H9 (cell line): ENCODE measurements at regions not wholly inside any gene's neighbourhood (a gene's known extent, or its start where the extent isn't known, plus 50 kb on each side); places are given as distances from the start of the nearest gene placed in this dataset.

Source experiments
- DNase-seq: peaks from one replicate; pipeline ENCODE4 v3.0.0-alpha.2; 2017
- H2AFZ ChIP-seq: one replicate; pipeline ENCODE4 v1.6.1; 2013; ENCODE audit warnings: mild to moderate bottlenecking, low read length, control low read depth, moderate library complexity
- H2AK5ac ChIP-seq: 2 replicates; pipeline ENCODE4 v1.6.1; 2013; ENCODE audit warnings: low read length, control low read depth, mixed read lengths; ENCODE audit not compliant: insufficient read length
- H2BK120ac ChIP-seq: one replicate; pipeline ENCODE4 v1.6.1; 2013; ENCODE audit warnings: low read depth, mild to moderate bottlenecking, low read length, control low read depth, inconsistent platforms; ENCODE audit not compliant: poor library complexity, severe bottlenecking
- H2BK12ac ChIP-seq: 2 replicates; pipeline ENCODE4 v1.6.1; 2013; ENCODE audit warnings: low read length, control low read depth, mixed read lengths, low read depth; ENCODE audit not compliant: insufficient read length
- H2BK15ac ChIP-seq: 2 replicates; pipeline ENCODE4 v1.6.1; 2013; ENCODE audit warnings: low read depth, low read length, control low read depth
- H2BK20ac ChIP-seq: one replicate; pipeline ENCODE4 v1.6.1; 2013; ENCODE audit warnings: low read depth, mild to moderate bottlenecking, low read length, control low read depth, inconsistent platforms; ENCODE audit not compliant: poor library complexity, severe bottlenecking
- H2BK5ac ChIP-seq: 2 replicates; pipeline ENCODE4 v1.6.1; 2013; ENCODE audit warnings: low read length, control low read depth, mixed read lengths; ENCODE audit not compliant: insufficient read length
- H3K14ac ChIP-seq: 2 replicates; pipeline ENCODE4 v1.6.1; 2013; ENCODE audit warnings: low read length, control low read depth; ENCODE audit not compliant: insufficient read depth
- H3K18ac ChIP-seq: 2 replicates; pipeline ENCODE4 v1.6.1; 2013; ENCODE audit warnings: low read depth, mild to moderate bottlenecking, mixed read lengths, low read length, control low read depth; ENCODE audit not compliant: insufficient read length
- H3K23ac ChIP-seq: 2 replicates; pipeline ENCODE4 v1.6.1; 2013; ENCODE audit warnings: low read length, control low read depth, mixed read lengths, low read depth; ENCODE audit not compliant: insufficient read length
- H3K23me2 ChIP-seq: 2 replicates; pipeline ENCODE4 v1.6.1; 2013; ENCODE audit warnings: low read depth, mild to moderate bottlenecking, mixed read lengths, low read length, control low read depth; ENCODE audit not compliant: insufficient read length, poor library complexity, severe bottlenecking
- H3K27ac ChIP-seq: 2 replicates; pipeline ENCODE4 v1.5.1; 2013; ENCODE audit warnings: low read length, control low read depth, mixed read lengths, low read depth; ENCODE audit not compliant: insufficient read length
- H3K27me3 ChIP-seq: 2 replicates; pipeline ENCODE4 v1.6.1; 2013; ENCODE audit warnings: low read length, control low read depth, inconsistent platforms; ENCODE audit not compliant: insufficient read depth
- H3K4ac ChIP-seq: 2 replicates; pipeline ENCODE4 v1.6.1; 2013; ENCODE audit warnings: low read depth, mild to moderate bottlenecking, control low read depth, inconsistent platforms, low read length, moderate library complexity
- H3K4me1 ChIP-seq: 2 replicates; pipeline ENCODE4 v1.6.1; 2013; ENCODE audit warnings: low read length, control low read depth, inconsistent platforms; ENCODE audit not compliant: insufficient read depth
- H3K4me2 ChIP-seq: 2 replicates; pipeline ENCODE4 v1.6.1; 2013; ENCODE audit warnings: low read length, control low read depth, mixed read lengths; ENCODE audit not compliant: insufficient read length, insufficient read depth
- H3K56ac ChIP-seq: 2 replicates; pipeline ENCODE4 v1.6.1; 2013; ENCODE audit warnings: low read depth, mild to moderate bottlenecking, mixed read lengths, low read length, control low read depth; ENCODE audit not compliant: insufficient read length
- H3K79me1 ChIP-seq: 2 replicates; pipeline ENCODE4 v1.6.1; 2013; ENCODE audit warnings: low read depth, mild to moderate bottlenecking, moderate library complexity, low read length, control low read depth, inconsistent platforms; ENCODE audit not compliant: insufficient read depth, poor library complexity, severe bottlenecking
- H3K79me2 ChIP-seq: 2 replicates; pipeline ENCODE4 v1.6.1; 2013; ENCODE audit warnings: low read length, control low read depth, inconsistent platforms; ENCODE audit not compliant: insufficient read depth
- H3K9ac ChIP-seq: 2 replicates; pipeline ENCODE4 v1.6.1; 2013; ENCODE audit warnings: low read length, control low read depth, mixed read lengths; ENCODE audit not compliant: insufficient read length; ENCODE audit errors: extremely low read depth
- H3K9me3 ChIP-seq: one replicate; pipeline ENCODE4 v1.6.1; 2013; ENCODE audit warnings: low read depth, low read length, inconsistent platforms; ENCODE audit not compliant: control insufficient read depth
- H3T11ph ChIP-seq: one replicate; pipeline ENCODE4 v1.6.1; 2013; ENCODE audit warnings: mild to moderate bottlenecking, low read length, control low read depth, inconsistent platforms
- H4K20me1 ChIP-seq: one replicate; pipeline ENCODE4 v1.6.1; 2013; ENCODE audit not compliant: control insufficient read depth, insufficient read length, insufficient read depth
- H4K5ac ChIP-seq: 2 replicates; pipeline ENCODE4 v1.6.1; 2013; ENCODE audit warnings: low read depth, mild to moderate bottlenecking, mixed read lengths, low read length, control low read depth; ENCODE audit not compliant: insufficient read length
- H4K8ac ChIP-seq: replicated peaks from 2 replicates; pipeline ENCODE4 v1.6.1; 2013; ENCODE audit warnings: low read length, control low read depth, mixed read lengths, low read depth; ENCODE audit not compliant: insufficient read length
- H4K91ac ChIP-seq: 2 replicates; pipeline ENCODE4 v1.6.1; 2013; ENCODE audit warnings: low read depth, mild to moderate bottlenecking, moderate library complexity, mixed read lengths, low read length, control low read depth; ENCODE audit not compliant: insufficient read length
- H3K27ac Mint-ChIP-seq, 3 experiments: 2 replicates in 2 of 3; 3 replicates in 1 of 3; pipeline ENCODE4 v1.8.0; 2020 to 2021; ENCODE audit warnings: mixed read lengths in 3 of 3, mild to moderate bottlenecking in 1 of 3, moderate library complexity in 1 of 3
- H3K27me3 Mint-ChIP-seq: 2 replicates; pipeline ENCODE4 v1.8.0; 2021; ENCODE audit warnings: low read depth, mild to moderate bottlenecking, moderate library complexity, mixed read lengths
- H3K36me3 Mint-ChIP-seq, 3 experiments: 2 replicates in 2 of 3; 3 replicates in 1 of 3; pipeline ENCODE4 v1.8.0; 2020 to 2021; ENCODE audit warnings: low read depth in 3 of 3, mixed read lengths in 3 of 3; ENCODE audit not compliant: insufficient read depth in 1 of 3
- H3K4me1 Mint-ChIP-seq, 2 experiments: 2 replicates each; pipeline ENCODE4 v1.8.0; 2020; ENCODE audit warnings: mixed read lengths in 2 of 2
- H3K4me3 Mint-ChIP-seq, 2 experiments: 2 replicates in 1 of 2; 3 replicates in 1 of 2; pipeline ENCODE4 v1.8.0; 2020 to 2021; ENCODE audit warnings: mild to moderate bottlenecking in 2 of 2, mixed read lengths in 2 of 2, moderate library complexity in 1 of 2
- H3K9me3 Mint-ChIP-seq, 2 experiments: 2 replicates in 1 of 2; 3 replicates in 1 of 2; pipeline ENCODE4 v1.8.0; 2020; ENCODE audit warnings: mild to moderate bottlenecking in 2 of 2, mixed read lengths in 2 of 2, moderate library complexity in 1 of 2
- CTCF ChIP-seq: fragments of 200-600 bp; sonication (generic); conservative IDR thresholded peaks from 3 replicates; pipeline ENCODE4 v1.8.0; 2021; ENCODE audit warnings: antibody characterized with exemption, mild to moderate bottlenecking
- WGBS: extraction: QIAGEN DNeasy Blood & Tissue Kit; methylation state at CpG from one replicate; pipeline ENCODE4 v1.1.7; 2013; ENCODE audit warnings: missing lambda C conversion rate, low lambda C conversion rate, mixed read lengths; ENCODE audit not compliant: insufficient read length; ENCODE audit errors: extremely low coverage; 5-methylcytosine and 5-hydroxymethylcytosine counted together

DNA sequence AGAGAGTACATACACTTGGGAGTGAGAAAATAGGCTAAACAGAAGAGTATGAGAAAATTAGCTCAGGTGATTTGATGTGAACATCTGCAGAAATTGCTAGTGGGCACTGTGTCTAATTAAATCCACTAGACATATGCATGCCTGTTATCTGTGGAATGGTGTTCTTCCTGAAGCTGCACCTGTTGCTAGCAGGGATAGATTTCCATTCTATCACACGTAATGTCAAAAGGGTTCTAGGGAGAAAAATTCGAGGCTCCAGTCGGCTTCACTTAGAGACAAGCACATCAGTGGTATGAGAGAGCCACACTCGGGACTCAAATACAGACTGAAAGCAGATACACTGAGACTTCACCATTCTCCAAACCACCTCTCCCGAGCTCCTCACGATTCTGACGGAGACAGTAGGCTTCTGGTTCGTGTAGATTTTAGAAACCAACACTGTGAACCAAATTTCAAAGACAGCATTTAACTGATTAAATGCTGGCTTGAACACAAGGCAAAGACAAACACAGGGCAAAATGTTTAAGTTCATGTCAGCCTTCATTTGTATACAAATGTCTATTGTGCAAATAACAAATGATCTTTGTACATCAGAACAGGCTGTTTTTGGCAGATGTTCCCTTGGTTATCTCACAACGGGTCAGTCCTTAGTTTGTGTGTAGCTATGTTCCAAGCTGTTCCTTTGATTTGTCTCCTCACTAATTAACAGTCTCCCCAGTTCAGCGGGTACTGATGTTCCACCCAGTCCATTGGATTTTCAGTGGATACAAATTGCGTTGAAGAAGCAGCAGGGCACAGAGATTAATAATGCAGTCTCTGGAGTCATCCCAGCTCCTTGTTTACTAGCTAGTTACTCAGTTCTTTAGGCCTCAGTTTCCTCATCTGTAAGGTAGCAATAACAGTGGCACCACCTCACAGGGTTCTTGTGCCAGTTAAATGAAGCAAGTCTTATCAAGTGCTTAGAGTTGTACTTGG, 131.0 kb upstream of the IFNGR1 start:
- Histone ChIP-seq H3K9me3 (no peaks in the 10 kb centered on the region), H4K5ac (no peak overlapping the region), H3K23me2 (no peaks in the 10 kb centered on the region), H2AFZ (no peak overlapping the region), H2AK5ac (no peak overlapping the region), H3K4ac (no peak overlapping the region), H3K27ac (no peak overlapping the region), H2BK20ac (no peak overlapping the region), H3K4me2 (no peak overlapping the region), H3K14ac (no peak overlapping the region), H2BK120ac (no peak overlapping the region), H3K18ac (no peak overlapping the region), H2BK15ac (no peak overlapping the region), H4K20me1 (no peaks in the 10 kb centered on the region), H4K91ac (no peak overlapping the region), H3K9ac (no peak overlapping the region), H4K8ac (no peak overlapping the region), H2BK12ac (no peak overlapping the region), H3K23ac (no peak overlapping the region), H3T11ph (no peak overlapping the region), H3K56ac (no peak overlapping the region), H3K79me2 (no peaks in the 10 kb centered on the region), H3K27me3 (no peaks in the 10 kb centered on the region), H3K79me1 (no peaks in the 10 kb centered on the region), H3K4me1 (no peaks in the 10 kb centered on the region), H2BK5ac (no peak overlapping the region)
- Mint-ChIP-seq H3K4me1 (no peaks in the 10 kb centered on the region), H3K27me3 (no peaks in the 10 kb centered on the region; the same call in 1 of the 2 replicates), H3K27ac (no peak overlapping the region), H3K4me3 (no peak overlapping the region), H3K36me3 (no peaks in the 10 kb centered on the region), H3K9me3 (no peaks in the 10 kb centered on the region)
- no CpG with 5 or more reads among the region's 11 CpGs for WGBS
- no peak for TF ChIP-seq CTCF
- DNase-seq = no peak
